ENCODE measurements at regions not wholly inside any gene's neighbourhood (a gene's known extent, or its start where the extent isn't known, plus 50 kb on each side); places are given as distances from the start of the nearest gene placed in this dataset.

DNA sequence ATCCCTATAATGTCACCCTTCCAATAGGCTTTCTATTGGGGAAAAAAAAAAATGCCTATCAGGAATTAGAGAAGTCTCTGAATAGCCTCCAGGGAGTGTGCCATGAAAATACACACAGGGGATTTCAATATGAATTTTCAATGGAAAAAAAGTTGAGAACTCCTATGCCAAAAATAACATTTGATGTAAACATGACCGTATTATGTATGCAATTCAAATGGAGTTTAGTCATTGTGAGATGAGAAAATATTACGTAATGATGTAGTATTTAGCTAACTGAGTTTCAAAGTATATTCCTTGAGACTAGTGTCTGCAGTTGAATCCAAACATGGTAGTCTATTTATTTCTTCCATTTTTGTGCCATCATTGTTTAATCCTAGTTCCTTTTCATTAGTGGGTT lies 182.3 kb downstream of the BLID start (continued):
- TF ChIP-seq, protein P1, sequence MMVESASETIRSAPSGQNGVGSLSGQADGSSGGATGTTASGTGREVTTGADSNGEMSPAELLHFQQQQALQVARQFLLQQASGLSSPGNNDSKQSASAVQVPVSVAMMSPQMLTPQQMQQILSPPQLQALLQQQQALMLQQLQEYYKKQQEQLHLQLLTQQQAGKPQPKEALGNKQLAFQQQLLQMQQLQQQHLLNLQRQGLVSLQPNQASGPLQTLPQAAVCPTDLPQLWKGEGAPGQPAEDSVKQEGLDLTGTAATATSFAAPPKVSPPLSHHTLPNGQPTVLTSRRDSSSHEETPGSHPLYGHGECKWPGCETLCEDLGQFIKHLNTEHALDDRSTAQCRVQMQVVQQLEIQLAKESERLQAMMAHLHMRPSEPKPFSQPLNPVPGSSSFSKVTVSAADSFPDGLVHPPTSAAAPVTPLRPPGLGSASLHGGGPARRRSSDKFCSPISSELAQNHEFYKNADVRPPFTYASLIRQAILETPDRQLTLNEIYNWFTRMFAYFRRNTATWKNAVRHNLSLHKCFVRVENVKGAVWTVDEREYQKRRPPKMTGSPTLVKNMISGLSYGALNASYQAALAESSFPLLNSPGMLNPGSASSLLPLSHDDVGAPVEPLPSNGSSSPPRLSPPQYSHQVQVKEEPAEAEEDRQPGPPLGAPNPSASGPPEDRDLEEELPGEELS (CRISPR knock-in tag; IDR thresholded peaks at IDR 0.05): no peak
- TF ChIP-seq FOXP1 (CRISPR knock-in tag; IDR thresholded peaks at IDR 0.05; ENCODE audit: borderline replicate concordance): no peak
- TF ChIP-seq MYBL2 (CRISPR knock-in tag; IDR thresholded peaks at IDR 0.05): no peak
- TF ChIP-seq ZNF396 (CRISPR knock-in tag; IDR thresholded peaks at IDR 0.05; ENCODE audit: borderline replicate concordance): no peak
- TF ChIP-seq TEAD4 (CRISPR knock-in tag; IDR thresholded peaks at IDR 0.05): no peak
- TF ChIP-seq, protein P2, sequence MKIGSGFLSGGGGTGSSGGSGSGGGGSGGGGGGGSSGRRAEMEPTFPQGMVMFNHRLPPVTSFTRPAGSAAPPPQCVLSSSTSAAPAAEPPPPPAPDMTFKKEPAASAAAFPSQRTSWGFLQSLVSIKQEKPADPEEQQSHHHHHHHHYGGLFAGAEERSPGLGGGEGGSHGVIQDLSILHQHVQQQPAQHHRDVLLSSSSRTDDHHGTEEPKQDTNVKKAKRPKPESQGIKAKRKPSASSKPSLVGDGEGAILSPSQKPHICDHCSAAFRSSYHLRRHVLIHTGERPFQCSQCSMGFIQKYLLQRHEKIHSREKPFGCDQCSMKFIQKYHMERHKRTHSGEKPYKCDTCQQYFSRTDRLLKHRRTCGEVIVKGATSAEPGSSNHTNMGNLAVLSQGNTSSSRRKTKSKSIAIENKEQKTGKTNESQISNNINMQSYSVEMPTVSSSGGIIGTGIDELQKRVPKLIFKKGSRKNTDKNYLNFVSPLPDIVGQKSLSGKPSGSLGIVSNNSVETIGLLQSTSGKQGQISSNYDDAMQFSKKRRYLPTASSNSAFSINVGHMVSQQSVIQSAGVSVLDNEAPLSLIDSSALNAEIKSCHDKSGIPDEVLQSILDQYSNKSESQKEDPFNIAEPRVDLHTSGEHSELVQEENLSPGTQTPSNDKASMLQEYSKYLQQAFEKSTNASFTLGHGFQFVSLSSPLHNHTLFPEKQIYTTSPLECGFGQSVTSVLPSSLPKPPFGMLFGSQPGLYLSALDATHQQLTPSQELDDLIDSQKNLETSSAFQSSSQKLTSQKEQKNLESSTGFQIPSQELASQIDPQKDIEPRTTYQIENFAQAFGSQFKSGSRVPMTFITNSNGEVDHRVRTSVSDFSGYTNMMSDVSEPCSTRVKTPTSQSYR (CRISPR knock-in tag; IDR thresholded peaks at IDR 0.05): no peak
- TF ChIP-seq, protein P3, sequence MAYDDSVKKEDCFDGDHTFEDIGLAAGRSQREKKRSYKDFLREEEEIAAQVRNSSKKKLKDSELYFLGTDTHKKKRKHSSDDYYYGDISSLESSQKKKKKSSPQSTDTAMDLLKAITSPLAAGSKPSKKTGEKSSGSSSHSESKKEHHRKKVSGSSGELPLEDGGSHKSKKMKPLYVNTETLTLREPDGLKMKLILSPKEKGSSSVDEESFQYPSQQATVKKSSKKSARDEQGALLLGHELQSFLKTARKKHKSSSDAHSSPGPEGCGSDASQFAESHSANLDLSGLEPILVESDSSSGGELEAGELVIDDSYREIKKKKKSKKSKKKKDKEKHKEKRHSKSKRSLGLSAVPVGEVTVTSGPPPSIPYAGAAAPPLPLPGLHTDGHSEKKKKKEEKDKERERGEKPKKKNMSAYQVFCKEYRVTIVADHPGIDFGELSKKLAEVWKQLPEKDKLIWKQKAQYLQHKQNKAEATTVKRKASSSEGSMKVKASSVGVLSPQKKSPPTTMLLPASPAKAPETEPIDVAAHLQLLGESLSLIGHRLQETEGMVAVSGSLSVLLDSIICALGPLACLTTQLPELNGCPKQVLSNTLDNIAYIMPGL (CRISPR knock-in tag; IDR thresholded peaks at IDR 0.05): no peak
- TF ChIP-seq SMAD3 (CRISPR knock-in tag; IDR thresholded peaks at IDR 0.05; ENCODE audit: borderline replicate concordance): no peak
- no peak for TF ChIP-seq MXD4 (CRISPR knock-in tag; IDR thresholded peaks at IDR 0.05; ENCODE audit: borderline replicate concordance)
- no peak for TF ChIP-seq CREM (CRISPR knock-in tag; IDR thresholded peaks at IDR 0.05)
- TF ChIP-seq, protein P4, sequence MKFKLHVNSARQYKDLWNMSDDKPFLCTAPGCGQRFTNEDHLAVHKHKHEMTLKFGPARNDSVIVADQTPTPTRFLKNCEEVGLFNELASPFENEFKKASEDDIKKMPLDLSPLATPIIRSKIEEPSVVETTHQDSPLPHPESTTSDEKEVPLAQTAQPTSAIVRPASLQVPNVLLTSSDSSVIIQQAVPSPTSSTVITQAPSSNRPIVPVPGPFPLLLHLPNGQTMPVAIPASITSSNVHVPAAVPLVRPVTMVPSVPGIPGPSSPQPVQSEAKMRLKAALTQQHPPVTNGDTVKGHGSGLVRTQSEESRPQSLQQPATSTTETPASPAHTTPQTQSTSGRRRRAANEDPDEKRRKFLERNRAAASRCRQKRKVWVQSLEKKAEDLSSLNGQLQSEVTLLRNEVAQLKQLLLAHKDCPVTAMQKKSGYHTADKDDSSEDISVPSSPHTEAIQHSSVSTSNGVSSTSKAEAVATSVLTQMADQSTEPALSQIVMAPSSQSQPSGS (CRISPR knock-in tag; IDR thresholded peaks at IDR 0.05; ENCODE audit: borderline replicate concordance, low read depth): no peak
- TF ChIP-seq, protein P5, sequence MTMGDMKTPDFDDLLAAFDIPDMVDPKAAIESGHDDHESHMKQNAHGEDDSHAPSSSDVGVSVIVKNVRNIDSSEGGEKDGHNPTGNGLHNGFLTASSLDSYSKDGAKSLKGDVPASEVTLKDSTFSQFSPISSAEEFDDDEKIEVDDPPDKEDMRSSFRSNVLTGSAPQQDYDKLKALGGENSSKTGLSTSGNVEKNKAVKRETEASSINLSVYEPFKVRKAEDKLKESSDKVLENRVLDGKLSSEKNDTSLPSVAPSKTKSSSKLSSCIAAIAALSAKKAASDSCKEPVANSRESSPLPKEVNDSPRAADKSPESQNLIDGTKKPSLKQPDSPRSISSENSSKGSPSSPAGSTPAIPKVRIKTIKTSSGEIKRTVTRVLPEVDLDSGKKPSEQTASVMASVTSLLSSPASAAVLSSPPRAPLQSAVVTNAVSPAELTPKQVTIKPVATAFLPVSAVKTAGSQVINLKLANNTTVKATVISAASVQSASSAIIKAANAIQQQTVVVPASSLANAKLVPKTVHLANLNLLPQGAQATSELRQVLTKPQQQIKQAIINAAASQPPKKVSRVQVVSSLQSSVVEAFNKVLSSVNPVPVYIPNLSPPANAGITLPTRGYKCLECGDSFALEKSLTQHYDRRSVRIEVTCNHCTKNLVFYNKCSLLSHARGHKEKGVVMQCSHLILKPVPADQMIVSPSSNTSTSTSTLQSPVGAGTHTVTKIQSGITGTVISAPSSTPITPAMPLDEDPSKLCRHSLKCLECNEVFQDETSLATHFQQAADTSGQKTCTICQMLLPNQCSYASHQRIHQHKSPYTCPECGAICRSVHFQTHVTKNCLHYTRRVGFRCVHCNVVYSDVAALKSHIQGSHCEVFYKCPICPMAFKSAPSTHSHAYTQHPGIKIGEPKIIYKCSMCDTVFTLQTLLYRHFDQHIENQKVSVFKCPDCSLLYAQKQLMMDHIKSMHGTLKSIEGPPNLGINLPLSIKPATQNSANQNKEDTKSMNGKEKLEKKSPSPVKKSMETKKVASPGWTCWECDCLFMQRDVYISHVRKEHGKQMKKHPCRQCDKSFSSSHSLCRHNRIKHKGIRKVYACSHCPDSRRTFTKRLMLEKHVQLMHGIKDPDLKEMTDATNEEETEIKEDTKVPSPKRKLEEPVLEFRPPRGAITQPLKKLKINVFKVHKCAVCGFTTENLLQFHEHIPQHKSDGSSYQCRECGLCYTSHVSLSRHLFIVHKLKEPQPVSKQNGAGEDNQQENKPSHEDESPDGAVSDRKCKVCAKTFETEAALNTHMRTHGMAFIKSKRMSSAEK (CRISPR knock-in tag; IDR thresholded peaks at IDR 0.05; ENCODE audit: borderline replicate concordance): no peak
- TF ChIP-seq, protein P6, sequence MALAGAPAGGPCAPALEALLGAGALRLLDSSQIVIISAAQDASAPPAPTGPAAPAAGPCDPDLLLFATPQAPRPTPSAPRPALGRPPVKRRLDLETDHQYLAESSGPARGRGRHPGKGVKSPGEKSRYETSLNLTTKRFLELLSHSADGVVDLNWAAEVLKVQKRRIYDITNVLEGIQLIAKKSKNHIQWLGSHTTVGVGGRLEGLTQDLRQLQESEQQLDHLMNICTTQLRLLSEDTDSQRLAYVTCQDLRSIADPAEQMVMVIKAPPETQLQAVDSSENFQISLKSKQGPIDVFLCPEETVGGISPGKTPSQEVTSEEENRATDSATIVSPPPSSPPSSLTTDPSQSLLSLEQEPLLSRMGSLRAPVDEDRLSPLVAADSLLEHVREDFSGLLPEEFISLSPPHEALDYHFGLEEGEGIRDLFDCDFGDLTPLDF (CRISPR knock-in tag; IDR thresholded peaks at IDR 0.05): no peak
- no peak for TF ChIP-seq ATF1 (CRISPR knock-in tag; IDR thresholded peaks at IDR 0.05)
- no peak for TF ChIP-seq ZNF416 (CRISPR knock-in tag; IDR thresholded peaks at IDR 0.05)
